ENCODE measurements at regions not wholly inside any gene's neighbourhood (a gene's known extent, or its start where the extent isn't known, plus 50 kb on each side); places are given as distances from the start of the nearest gene placed in this dataset.

DNA sequence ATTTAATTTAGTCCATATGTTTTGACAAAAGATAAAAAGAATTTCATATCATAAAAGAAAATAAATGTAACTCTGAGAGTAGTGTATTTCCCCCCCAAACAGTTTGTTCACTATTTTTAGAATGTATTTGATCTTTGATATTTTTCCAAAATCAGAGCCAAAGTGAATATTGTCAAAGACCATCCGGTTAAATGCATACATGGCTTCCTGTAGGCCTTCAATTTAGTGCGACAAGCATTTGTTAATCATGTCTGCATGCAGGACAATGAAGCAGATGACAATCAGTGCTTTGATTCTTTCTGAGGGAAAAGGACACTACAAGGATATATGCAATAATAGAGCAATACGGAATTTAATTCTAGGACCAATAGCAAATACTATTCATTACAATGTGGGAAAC, 79.8 kb downstream of the ACTBL2 start:
- TF ChIP-seq, protein P1, sequence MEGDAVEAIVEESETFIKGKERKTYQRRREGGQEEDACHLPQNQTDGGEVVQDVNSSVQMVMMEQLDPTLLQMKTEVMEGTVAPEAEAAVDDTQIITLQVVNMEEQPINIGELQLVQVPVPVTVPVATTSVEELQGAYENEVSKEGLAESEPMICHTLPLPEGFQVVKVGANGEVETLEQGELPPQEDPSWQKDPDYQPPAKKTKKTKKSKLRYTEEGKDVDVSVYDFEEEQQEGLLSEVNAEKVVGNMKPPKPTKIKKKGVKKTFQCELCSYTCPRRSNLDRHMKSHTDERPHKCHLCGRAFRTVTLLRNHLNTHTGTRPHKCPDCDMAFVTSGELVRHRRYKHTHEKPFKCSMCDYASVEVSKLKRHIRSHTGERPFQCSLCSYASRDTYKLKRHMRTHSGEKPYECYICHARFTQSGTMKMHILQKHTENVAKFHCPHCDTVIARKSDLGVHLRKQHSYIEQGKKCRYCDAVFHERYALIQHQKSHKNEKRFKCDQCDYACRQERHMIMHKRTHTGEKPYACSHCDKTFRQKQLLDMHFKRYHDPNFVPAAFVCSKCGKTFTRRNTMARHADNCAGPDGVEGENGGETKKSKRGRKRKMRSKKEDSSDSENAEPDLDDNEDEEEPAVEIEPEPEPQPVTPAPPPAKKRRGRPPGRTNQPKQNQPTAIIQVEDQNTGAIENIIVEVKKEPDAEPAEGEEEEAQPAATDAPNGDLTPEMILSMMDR (IDR thresholded peaks at IDR 0.05) = no peak
- TF ChIP-seq POLR2A (IDR thresholded peaks at IDR 0.05; ENCODE audit: low read depth) = no peak
